H1 (cell line): ENCODE measurements at regions not wholly inside any gene's neighbourhood (a gene's known extent, or its start where the extent isn't known, plus 50 kb on each side); places are given as distances from the start of the nearest gene placed in this dataset.

ENCODE experiments used
- CTCF ChIA-PET: fragments of 300-600 bp; sonication (Branson Sonifier 250); formaldehyde crosslinking; loops from one replicate; lab custom pipeline; 2021; ENCODE audit not compliant: partially characterized antibody; lab: Charles Lee
- POLR2A ChIA-PET: fragments of 300-600 bp; sonication (Branson Sonifier 250); formaldehyde crosslinking; loops from one replicate; lab custom pipeline; 2021; ENCODE audit warnings: inconsistent platforms; ENCODE audit not compliant: partially characterized antibody; lab: Charles Lee
- DNase-seq, 2 experiments: peaks; one replicate each; pipeline versions ENCODE4 v3.0.0 to v3.0.0-alpha.2; 2010 to 2022; ENCODE audit warnings: low spot score in 2 of 2, low read depth in 1 of 2, mixed read lengths in 1 of 2
- FAIRE-seq: peaks from 2 replicates; lab custom pipeline; 2011; peaks lifted over from hg19 to GRCh38; lab: Jason Lieb, UNC
- H2AFZ ChIP-seq: 2 replicates; pipeline ENCODE4 v1.8.1; 2012; ENCODE audit warnings: low read length, inconsistent platforms
- H2AK5ac ChIP-seq: 2 replicates; pipeline ENCODE4 v1.6.1; 2013; ENCODE audit warnings: low read depth, low read length
- H2BK120ac ChIP-seq: replicated peaks from 2 replicates; pipeline ENCODE3; 2013; ENCODE audit warnings: low read depth, low read length, inconsistent platforms
- H2BK12ac ChIP-seq: 2 replicates; pipeline ENCODE4 v1.6.1; 2013; ENCODE audit warnings: low read depth, low read length
- H2BK15ac ChIP-seq: 2 replicates; pipeline ENCODE4 v1.6.1; 2013; ENCODE audit warnings: low read length
- H2BK20ac ChIP-seq: 2 replicates; pipeline ENCODE4 v1.6.1; 2013; ENCODE audit warnings: low read length
- H2BK5ac ChIP-seq: 2 replicates; pipeline ENCODE4 v1.6.1; 2013; ENCODE audit warnings: low read depth, low read length
- H3K14ac ChIP-seq: 2 replicates; pipeline ENCODE4 v1.6.1; 2013; ENCODE audit warnings: inconsistent platforms; ENCODE audit not compliant: insufficient read length
- H3K18ac ChIP-seq: 2 replicates; pipeline ENCODE4 v1.6.1; 2013; ENCODE audit warnings: low read length; ENCODE audit errors: extremely low read depth
- H3K23ac ChIP-seq: 2 replicates; pipeline ENCODE4 v1.6.1; 2013; ENCODE audit warnings: inconsistent platforms; ENCODE audit not compliant: insufficient read length
- H3K23me2 ChIP-seq: 2 replicates; pipeline ENCODE4 v1.6.1; 2013; ENCODE audit warnings: low read depth, low read length
- H3K27ac ChIP-seq: 2 replicates; pipeline ENCODE4 v1.6.1; 2011; ENCODE audit warnings: low read depth, low read length, inconsistent platforms
- H3K27me3 ChIP-seq, 4 experiments: replicated peaks in 1 of 4; 1 replicate in 1 of 4; 2 replicates in 3 of 4; pipeline versions ENCODE4 v1.6.1 to v1.8.1; 2011 to 2013; ENCODE audit warnings: low read length in 3 of 4, mild to moderate bottlenecking in 3 of 4, inconsistent platforms in 2 of 4, mixed read lengths in 2 of 4, moderate library complexity in 1 of 4; ENCODE audit not compliant: control insufficient read depth in 3 of 4, insufficient read depth in 3 of 4; ENCODE audit errors: extremely low read depth in 1 of 4
- H3K36me3 ChIP-seq, 4 experiments: 2 replicates each; pipeline versions ENCODE4 v1.6.1 to v1.8.1; 2011 to 2013; ENCODE audit warnings: mild to moderate bottlenecking in 4 of 4, low read length in 3 of 4, moderate library complexity in 2 of 4, control low read depth in 1 of 4, inconsistent platforms in 1 of 4; ENCODE audit not compliant: insufficient read depth in 4 of 4, control insufficient read depth in 2 of 4
- H3K4ac ChIP-seq: replicated peaks from 2 replicates; pipeline ENCODE3; 2013; ENCODE audit warnings: low read length, low read depth, mixed read lengths, inconsistent platforms; ENCODE audit not compliant: insufficient read length
- H3K4me1 ChIP-seq, 4 experiments: replicated peaks in 1 of 4; 1 replicate in 1 of 4; 2 replicates in 3 of 4; pipeline versions ENCODE4 v1.6.1 to v1.8.1; 2011 to 2013; ENCODE audit warnings: low read length in 3 of 4, inconsistent platforms in 2 of 4, mixed read lengths in 1 of 4; ENCODE audit not compliant: insufficient read depth in 4 of 4, control insufficient read depth in 3 of 4
- H3K4me2 ChIP-seq, 2 experiments: 2 replicates each; pipeline versions ENCODE4 v1.6.1 to v1.8.1; 2011 to 2013; ENCODE audit warnings: low read depth in 2 of 2, low read length in 2 of 2, control low read depth in 1 of 2, inconsistent platforms in 1 of 2, mild to moderate bottlenecking in 1 of 2; ENCODE audit not compliant: insufficient read depth in 1 of 2
- H3K4me3 ChIP-seq, 4 experiments: fragments of 200-600, 300-600 bp in 1 of 4; sonication (generic), shearing (Covaris generic), sonication (Bioruptor Twin) in 1 of 4; 2 replicates each; pipeline versions ENCODE4 v1.5.1 to v1.8.1; 2011 to 2016; ENCODE audit warnings: low read length in 4 of 4, low read depth in 3 of 4, control low read depth in 2 of 4, inconsistent platforms in 2 of 4, mild to moderate bottlenecking in 2 of 4, mixed read lengths in 1 of 4, moderate library complexity in 1 of 4; ENCODE audit not compliant: insufficient read depth in 2 of 4; ENCODE audit errors: extremely low read depth in 1 of 4
- H3K56ac ChIP-seq: replicated peaks from 2 replicates; pipeline ENCODE3; 2013; ENCODE audit warnings: low read depth, mild to moderate bottlenecking, mixed read lengths, low read length, inconsistent platforms; ENCODE audit not compliant: insufficient read length
- H3K79me1 ChIP-seq: 2 replicates; pipeline ENCODE4 v1.6.1; 2013; ENCODE audit warnings: low read depth, low read length, control low read depth
- H3K79me2 ChIP-seq, 2 experiments: 2 replicates each; pipeline versions ENCODE4 v1.6.1 to v1.8.1; 2012 to 2013; ENCODE audit warnings: low read length in 2 of 2, mild to moderate bottlenecking in 2 of 2, inconsistent platforms in 1 of 2; ENCODE audit not compliant: insufficient read depth in 2 of 2, control insufficient read depth in 1 of 2
- H3K9ac ChIP-seq, 4 experiments: replicated peaks in 1 of 4; 1 replicate in 1 of 4; 2 replicates in 3 of 4; pipeline versions ENCODE4 v1.6.1 to v1.8.1; 2011 to 2013; ENCODE audit warnings: low read depth in 3 of 4, low read length in 3 of 4, control low read depth in 2 of 4, mild to moderate bottlenecking in 2 of 4, moderate library complexity in 2 of 4, inconsistent platforms in 1 of 4; ENCODE audit errors: extremely low read depth in 1 of 4
- H3K9me3 ChIP-seq, 2 experiments: 2 replicates each; pipeline versions ENCODE4 v1.6.1 to v1.8.1; 2012 to 2013; ENCODE audit warnings: mild to moderate bottlenecking in 2 of 2, moderate library complexity in 2 of 2, control low read depth in 1 of 2, inconsistent platforms in 1 of 2, low read depth in 1 of 2, low read length in 1 of 2, mixed read lengths in 1 of 2; ENCODE audit not compliant: insufficient read depth in 2 of 2
- H4K20me1 ChIP-seq, 2 experiments: replicated peaks in 1 of 2; 2 replicates each; pipeline versions ENCODE3 to v1.8.1; 2011 to 2013; ENCODE audit warnings: inconsistent platforms in 2 of 2, low read length in 2 of 2, mild to moderate bottlenecking in 1 of 2; ENCODE audit not compliant: insufficient read depth in 2 of 2, control insufficient read depth in 1 of 2
- H4K5ac ChIP-seq: 2 replicates; pipeline ENCODE4 v1.6.1; 2013; ENCODE audit warnings: low read length, low read depth, mixed read lengths, inconsistent platforms; ENCODE audit not compliant: insufficient read length
- H4K8ac ChIP-seq: 2 replicates; pipeline ENCODE4 v1.8.0; 2013; ENCODE audit warnings: mild to moderate bottlenecking, moderate library complexity, low read length, inconsistent platforms; ENCODE audit not compliant: insufficient read depth; ENCODE audit errors: extremely low read depth
- H4K91ac ChIP-seq: replicated peaks from 2 replicates; pipeline ENCODE3; 2013; ENCODE audit warnings: low read length, mixed read lengths, inconsistent platforms; ENCODE audit not compliant: insufficient read length
- CBX8 ChIP-seq: fragments of 300-800, 300-1000 bp; sonication (generic); IDR thresholded peaks from 2 replicates; pipeline ENCODE4 v1.7.1; 2016; ENCODE audit warnings: low read depth, low read length, borderline replicate concordance
- CHD1 ChIP-seq: IDR thresholded peaks from 2 replicates; pipeline ENCODE4 v1.6.1; 2012; ENCODE audit warnings: low read depth, low read length, improper control_type of control experiment
- CHD2 ChIP-seq: IDR thresholded peaks from 2 replicates; pipeline ENCODE4 v1.6.1; 2012; ENCODE audit warnings: low read length, improper control_type of control experiment
- HDAC2 ChIP-seq, 2 experiments: fragments of 300-600 bp in 1 of 2; sonication (generic) in 1 of 2; IDR thresholded peaks; 2 replicates each; pipeline ENCODE4 v1.6.1; 2011 to 2012; ENCODE audit warnings: low read depth in 2 of 2, low read length in 2 of 2, mild to moderate bottlenecking in 2 of 2, moderate library complexity in 2 of 2, borderline replicate concordance in 1 of 2, inconsistent platforms in 1 of 2
- JUND ChIP-seq: IDR thresholded peaks from 2 replicates; pipeline ENCODE4 v1.6.1; 2011; ENCODE audit warnings: mild to moderate bottlenecking, improper control_type of control experiment, low read length
- TBP ChIP-seq: IDR thresholded peaks from 2 replicates; pipeline ENCODE4 v1.6.1; 2011; ENCODE audit warnings: low read depth, low read length, improper control_type of control experiment
- WGBS, 2 experiments: shearing (Covaris generic) in 1 of 2; methylation state at CpG; one replicate each; pipeline versions ENCODE4 v1.1.6 to v1.1.7; 2013 to 2015; ENCODE audit warnings: low lambda C conversion rate in 2 of 2, mixed read lengths in 2 of 2, inconsistent platforms in 1 of 2, low coverage in 1 of 2, missing lambda C conversion rate in 1 of 2; ENCODE audit not compliant: insufficient replicate concordance in 2 of 2, insufficient coverage in 1 of 2, insufficient read length in 1 of 2; ENCODE audit errors: extremely low coverage in 1 of 2, missing lambda C conversion rate in 1 of 2; 5-methylcytosine and 5-hydroxymethylcytosine counted together

DNA sequence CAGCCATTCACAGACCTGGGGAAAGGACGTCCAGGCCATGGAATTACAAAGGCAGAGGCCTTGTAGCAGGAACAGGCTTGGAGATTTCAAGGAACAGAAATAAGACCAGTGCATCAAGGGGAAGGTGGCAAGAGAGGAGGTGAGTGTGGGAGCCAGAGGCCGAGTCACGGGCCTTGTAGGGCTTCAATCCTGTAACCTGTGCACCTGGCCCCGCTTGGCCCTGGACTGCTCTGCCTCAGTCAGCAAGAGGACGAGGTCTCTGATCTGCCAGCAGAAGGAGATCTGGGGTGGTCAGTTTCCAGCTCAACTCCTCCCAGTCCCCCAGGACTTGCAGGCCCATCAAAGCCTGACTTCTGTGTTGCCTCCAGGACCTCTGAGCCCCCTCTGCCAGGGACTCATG lies 200.8 kb downstream of the VRK1 start:
- no peak overlapping the region for H3K4ac ChIP-seq
- H2BK20ac ChIP-seq: no peak overlapping the region
- no peak overlapping the region for H2AFZ ChIP-seq
- H3K4me3 ChIP-seq: no peak overlapping the region
- no peak overlapping the region for H2AK5ac ChIP-seq
- H3K4me1 ChIP-seq: no peaks in the 10 kb centered on the region
- no peak overlapping the region for H3K18ac ChIP-seq
- H2BK120ac ChIP-seq: no peak overlapping the region
- no peak overlapping the region for H3K23ac ChIP-seq
- H3K56ac ChIP-seq: no peak overlapping the region
- H4K8ac ChIP-seq: no peak overlapping the region
- no peak overlapping the region for H3K14ac ChIP-seq
- no peaks in the 10 kb centered on the region for H3K27me3 ChIP-seq
- H3K9me3 ChIP-seq: no peaks in the 10 kb centered on the region
- TF ChIP-seq JUND (no peak), TBP (no peak), CBX8 (no peak), CHD1 (no peak), CHD2 (no peak), HDAC2 (IDR thresholded peaks at IDR 0.05; ENCODE audit: borderline replicate concordance in 1 of 2, low read depth in 2 of 2, low read length in 2 of 2) (no peak)
- CTCF ChIA-PET: no interaction called here
- no peaks in the 10 kb centered on the region for H3K79me1 ChIP-seq
- peaks cover 0 to 2% of the 10 kb centered on the region in 2 experiments for H4K20me1 ChIP-seq
- no peak overlapping the region for H3K4me2 ChIP-seq
- H2BK5ac ChIP-seq: no peak overlapping the region
- H4K5ac ChIP-seq: no peak overlapping the region
- no peak overlapping the region for H3K27ac ChIP-seq
- POLR2A ChIA-PET: no interaction called here
- no peaks in the 10 kb centered on the region; a peak in 1 of 8 replicates for H3K36me3 ChIP-seq
- peaks cover 6% of the 10 kb centered on the region; the same call in 1 of the 2 replicates for H3K23me2 ChIP-seq
- DNase-seq (no peak), FAIRE-seq (no peak)
- no peak overlapping the region for H2BK12ac ChIP-seq
- 95% methylated on average over 5 of the region's 5 CpGs; no CpG with 5 or more reads in 1 of the 2 experiments for WGBS, 2 experiments
- H3K79me2 ChIP-seq: no peaks in the 10 kb centered on the region
- H4K91ac ChIP-seq: no peak overlapping the region
- no peak overlapping the region for H3K9ac ChIP-seq
- H2BK15ac ChIP-seq: no peak overlapping the region
